Mesenchymal stem cell (in vitro differentiated cells and primary cell): ENCODE measurements at regions not wholly inside any gene's neighbourhood (a gene's known extent, or its start where the extent isn't known, plus 50 kb on each side); places are given as distances from the start of the nearest gene placed in this dataset.

ENCODE experiments used
- DNase-seq: peaks from one replicate; pipeline ENCODE4 v3.0.0-alpha.2; 2013
- H2AFZ ChIP-seq: one replicate; pipeline ENCODE4 v1.6.1; 2013; ENCODE audit warnings: low read depth, mild to moderate bottlenecking, control low read depth, inconsistent platforms, low read length, moderate library complexity
- H2AK5ac ChIP-seq: 2 replicates; pipeline ENCODE4 v1.6.1; 2013; ENCODE audit warnings: low read length, moderate library complexity, mild to moderate bottlenecking, inconsistent platforms; ENCODE audit not compliant: severe bottlenecking
- H2BK120ac ChIP-seq: one replicate; pipeline ENCODE4 v1.6.1; 2013; ENCODE audit warnings: low read depth, mild to moderate bottlenecking, inconsistent platforms, low read length, moderate library complexity
- H2BK12ac ChIP-seq, 2 experiments: one replicate each; pipeline ENCODE4 v1.6.1; 2013; ENCODE audit warnings: inconsistent platforms in 2 of 2, low read length in 2 of 2, mild to moderate bottlenecking in 2 of 2, moderate library complexity in 2 of 2, control low read depth in 1 of 2
- H2BK15ac ChIP-seq: one replicate; pipeline ENCODE4 v1.6.1; 2013; ENCODE audit warnings: mild to moderate bottlenecking, low read depth, inconsistent platforms; ENCODE audit not compliant: poor library complexity, severe bottlenecking
- H2BK5ac ChIP-seq: 2 replicates; pipeline ENCODE4 v1.6.1; 2013; ENCODE audit warnings: low read depth, mild to moderate bottlenecking, low read length, control low read depth, inconsistent platforms; ENCODE audit not compliant: poor library complexity, severe bottlenecking
- H3K14ac ChIP-seq, 2 experiments: one replicate each; pipeline ENCODE4 v1.6.1; 2013; ENCODE audit warnings: inconsistent platforms in 2 of 2, low read length in 2 of 2, control low read depth in 1 of 2, mild to moderate bottlenecking in 1 of 2, moderate library complexity in 1 of 2
- H3K18ac ChIP-seq, 2 experiments: one replicate each; pipeline ENCODE4 v1.6.1; 2013; ENCODE audit warnings: inconsistent platforms in 2 of 2, low read length in 2 of 2, control low read depth in 1 of 2, low read depth in 1 of 2, mild to moderate bottlenecking in 1 of 2
- H3K23ac ChIP-seq, 2 experiments: one replicate each; pipeline ENCODE4 v1.6.1; 2013; ENCODE audit warnings: inconsistent platforms in 2 of 2, low read length in 2 of 2, mild to moderate bottlenecking in 2 of 2, moderate library complexity in 2 of 2, control low read depth in 1 of 2
- H3K27ac ChIP-seq: 2 replicates; pipeline ENCODE4 v1.5.1; 2013; ENCODE audit warnings: mild to moderate bottlenecking, moderate library complexity, low read length, control low read depth, inconsistent platforms; ENCODE audit not compliant: poor library complexity, severe bottlenecking
- H3K27me3 ChIP-seq, 2 experiments: 2 replicates each; pipeline versions ENCODE4 v1.6.1 to v1.7.0; 2013; ENCODE audit warnings: low read length in 2 of 2, mild to moderate bottlenecking in 2 of 2, moderate library complexity in 2 of 2, control low read depth in 1 of 2, inconsistent platforms in 1 of 2; ENCODE audit not compliant: control insufficient read depth in 1 of 2, insufficient read depth in 1 of 2
- H3K36me3 ChIP-seq, 2 experiments: 2 replicates each; pipeline versions ENCODE4 v1.6.1 to v1.7.0; 2013; ENCODE audit warnings: low read length in 2 of 2, control low read depth in 1 of 2, inconsistent platforms in 1 of 2, low read depth in 1 of 2, mild to moderate bottlenecking in 1 of 2; ENCODE audit not compliant: insufficient read depth in 2 of 2, control insufficient read depth in 1 of 2
- H3K4ac ChIP-seq, 2 experiments: one replicate each; pipeline ENCODE4 v1.6.1; 2013; ENCODE audit warnings: inconsistent platforms in 2 of 2, low read length in 2 of 2, mild to moderate bottlenecking in 2 of 2, moderate library complexity in 2 of 2, control low read depth in 1 of 2, low read depth in 1 of 2
- H3K4me1 ChIP-seq: 2 replicates; pipeline ENCODE4 v1.6.1; 2013; ENCODE audit warnings: low read depth, low read length, control low read depth; ENCODE audit not compliant: control insufficient read depth, insufficient read depth
- H3K4me2 ChIP-seq: 2 replicates; pipeline ENCODE4 v1.6.1; 2013; ENCODE audit warnings: low read length, mild to moderate bottlenecking, inconsistent platforms; ENCODE audit not compliant: poor library complexity, severe bottlenecking
- H3K4me3 ChIP-seq, 2 experiments: 2 replicates each; pipeline versions ENCODE4 v1.5.1 to v1.7.0; 2013; ENCODE audit warnings: low read length in 2 of 2, mild to moderate bottlenecking in 2 of 2, control low read depth in 1 of 2, low read depth in 1 of 2; ENCODE audit not compliant: insufficient read depth in 1 of 2
- H3K79me1 ChIP-seq: replicated peaks from 2 replicates; pipeline ENCODE4 v1.6.1; 2013; ENCODE audit warnings: mild to moderate bottlenecking, control low read depth, low read length, inconsistent platforms; ENCODE audit not compliant: poor library complexity, severe bottlenecking
- H3K9ac ChIP-seq: 2 replicates; pipeline ENCODE4 v1.7.0; 2013; ENCODE audit warnings: mild to moderate bottlenecking, low read length, moderate library complexity
- H3K9me3 ChIP-seq: 2 replicates; pipeline ENCODE4 v1.7.0; 2013; ENCODE audit warnings: mild to moderate bottlenecking, low read length; ENCODE audit not compliant: control insufficient read depth
- H4K8ac ChIP-seq: one replicate; pipeline ENCODE4 v1.6.1; 2013; ENCODE audit warnings: inconsistent platforms, mild to moderate bottlenecking, low read length, moderate library complexity
- H4K91ac ChIP-seq: one replicate; pipeline ENCODE4 v1.6.1; 2013; ENCODE audit warnings: mild to moderate bottlenecking, low read length, inconsistent platforms
- WGBS: methylation state at CpG from one replicate; pipeline ENCODE4 v1.1.7; 2013; ENCODE audit warnings: mixed read lengths; 5-methylcytosine and 5-hydroxymethylcytosine counted together

GRCh38 chr16:49060728-49061127 is 220.9 kb downstream of the CBLN1 start:
- Histone ChIP-seq H4K91ac (no peak overlapping the region), H2BK15ac (no peak overlapping the region), H3K4me3 (no peak overlapping the region), H3K23ac (no peak overlapping the region), H2BK12ac (no peak overlapping the region), H4K8ac (no peak overlapping the region), H3K79me1 (no peaks in the 10 kb centered on the region), H3K14ac (no peak overlapping the region), H3K36me3 (no peaks in the 10 kb centered on the region), H3K4me2 (no peak overlapping the region), H2BK120ac (no peak overlapping the region), H3K18ac (no peak overlapping the region), H3K27me3 (peaks cover 0 to 10% of the 10 kb centered on the region in 2 experiments), H3K4me1 (no peaks in the 10 kb centered on the region), H3K9me3 (no peaks in the 10 kb centered on the region), H3K4ac (no peak overlapping the region), H2AFZ (no peak overlapping the region), H3K9ac (no peak overlapping the region), H3K27ac (no peak overlapping the region), H2AK5ac (no peak overlapping the region), H2BK5ac (no peak overlapping the region)
- WGBS = no CpG with 5 or more reads among the region's 2 CpGs
- DNase-seq = no peak

GRCh38 chr16:49058382-49058781 is 223.3 kb downstream of the CBLN1 start:
- no peak overlapping the region for H3K23ac ChIP-seq
- H2AK5ac ChIP-seq = no peak overlapping the region
- H4K91ac ChIP-seq = no peak overlapping the region
- peaks cover 0 to 10% of the 10 kb centered on the region in 2 experiments for H3K27me3 ChIP-seq
- H3K79me1 ChIP-seq = no peaks in the 10 kb centered on the region
- DNase-seq = no peak
- no peak overlapping the region for H3K4me3 ChIP-seq
- no peak overlapping the region for H2AFZ ChIP-seq
- H2BK5ac ChIP-seq = no peak overlapping the region
- no peak overlapping the region for H3K18ac ChIP-seq
- no peak overlapping the region for H3K14ac ChIP-seq
- H3K4me2 ChIP-seq = no peak overlapping the region
- H3K4ac ChIP-seq = no peak overlapping the region
- no peak overlapping the region for H4K8ac ChIP-seq
- H2BK120ac ChIP-seq = no peak overlapping the region
- H2BK15ac ChIP-seq = no peak overlapping the region
- 60% methylated on average over 1 of the region's 2 CpGs for WGBS
- H3K9me3 ChIP-seq = no peaks in the 10 kb centered on the region
- no peak overlapping the region for H2BK12ac ChIP-seq
- H3K9ac ChIP-seq = no peak overlapping the region
- H3K36me3 ChIP-seq = no peaks in the 10 kb centered on the region
- H3K4me1 ChIP-seq = no peaks in the 10 kb centered on the region
- H3K27ac ChIP-seq = no peak overlapping the region

- Histone ChIP-seq H3K27me3 (peaks cover 0 to 10% of the 10 kb centered on the region in 2 experiments), H3K4me3 (no peak overlapping the region), H2BK12ac (no peak overlapping the region), H4K8ac (no peak overlapping the region), H2BK15ac (no peak overlapping the region), H3K4me1 (no peaks in the 10 kb centered on the region), H3K4me2 (no peak overlapping the region), H3K9ac (no peak overlapping the region), H3K23ac (no peak overlapping the region), H3K4ac (no peak overlapping the region), H2AK5ac (no peak overlapping the region), H3K36me3 (no peaks in the 10 kb centered on the region), H3K14ac (no peak overlapping the region), H3K79me1 (no peaks in the 10 kb centered on the region), H3K18ac (no peak overlapping the region), H2BK5ac (no peak overlapping the region), H4K91ac (no peak overlapping the region), H2BK120ac (no peak overlapping the region), H3K27ac (no peak overlapping the region), H2AFZ (no peak overlapping the region), H3K9me3 (no peaks in the 10 kb centered on the region)
- WGBS = 62% methylated on average over 4 of the region's 4 CpGs
- no peak for DNase-seq
Measured at GRCh38 chr16:49057936-49058335, 223.7 kb downstream of the CBLN1 start.

GRCh38 chr16:49057391-49057790 is 224.2 kb downstream of the CBLN1 start:
- WGBS = 76% methylated on average over 2 of the region's 2 CpGs
- Histone ChIP-seq H2BK120ac (no peak overlapping the region), H4K91ac (no peak overlapping the region), H3K9me3 (no peaks in the 10 kb centered on the region), H2BK5ac (no peak overlapping the region), H3K18ac (no peak overlapping the region), H3K4me3 (no peak overlapping the region), H3K23ac (no peak overlapping the region), H3K36me3 (no peaks in the 10 kb centered on the region), H2BK15ac (no peak overlapping the region), H3K27ac (no peak overlapping the region), H3K27me3 (peaks cover 0 to 10% of the 10 kb centered on the region in 2 experiments), H2BK12ac (no peak overlapping the region), H4K8ac (no peak overlapping the region), H3K79me1 (no peaks in the 10 kb centered on the region), H3K4me1 (no peaks in the 10 kb centered on the region), H2AK5ac (no peak overlapping the region), H2AFZ (no peak overlapping the region), H3K9ac (no peak overlapping the region), H3K14ac (no peak overlapping the region), H3K4ac (no peak overlapping the region), H3K4me2 (no peak overlapping the region)
- no peak for DNase-seq
